ENCODE measurements at regions not wholly inside any gene's neighbourhood (a gene's known extent, or its start where the extent isn't known, plus 50 kb on each side); places are given as distances from the start of the nearest gene placed in this dataset.

DNA sequence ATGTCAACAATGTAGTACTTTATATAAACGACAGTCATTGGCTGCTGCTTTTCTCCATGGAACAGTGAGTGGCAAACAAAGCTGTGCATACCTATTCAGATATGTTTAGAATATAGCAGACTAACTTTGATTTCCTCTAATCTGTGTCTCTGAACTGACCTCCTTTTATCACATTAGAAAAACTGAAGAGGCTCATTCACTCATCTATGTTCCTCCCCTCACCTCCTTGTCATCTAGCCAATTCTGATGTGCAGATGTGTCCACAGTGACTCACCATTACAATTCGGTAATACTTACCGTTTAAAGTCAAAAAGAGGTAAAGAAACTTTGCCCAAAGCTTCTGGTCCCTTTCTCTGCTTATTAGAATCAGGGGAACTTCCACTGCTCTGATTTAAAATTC lies 51.5 kb upstream of the RPS13 start:
- DNase-seq (ENCODE audit: low spot score in 2 of 2) (no peak), ATAC-seq (replicated peaks; ENCODE audit: extremely low read depth, poor library complexity, severe bottlenecking) (no peak)
- H3K27ac Mint-ChIP-seq (ENCODE audit: low read depth), result no peak overlapping the region
- no peaks in the 10 kb centered on the region for H3K9me3 Mint-ChIP-seq
- no peaks in the 10 kb centered on the region for H3K27me3 Mint-ChIP-seq
- H3K4me3 Mint-ChIP-seq, result no peak overlapping the region
- H3K36me3 Mint-ChIP-seq (ENCODE audit: insufficient read depth), result peaks cover 9% of the 10 kb centered on the region
- H3K4me1 Mint-ChIP-seq, result no peaks in the 10 kb centered on the region

Data from central memory CD8-positive, alpha-beta T cell (primary cell).